OCI-LY7 (cell line): ENCODE measurements at regions not wholly inside any gene's neighbourhood (a gene's known extent, or its start where the extent isn't known, plus 50 kb on each side); places are given as distances from the start of the nearest gene placed in this dataset.

Experiments
- BruUV-seq: library from RNA; stranded (reverse); fragments of 400-500 nt; replicated peaks from 2 replicates; lab custom pipeline; 2021; lab: Mats Ljungman, UMichigan
- CTCF ChIA-PET: fragments of 300-600 bp; sonication (Branson Sonifier 250); formaldehyde crosslinking; loops from one replicate; lab custom pipeline; 2022; ENCODE audit warnings: antibody characterized with exemption; ENCODE audit not compliant: unreplicated experiment; lab: Charles Lee
- POLR2A ChIA-PET: fragments of 300-600 bp; sonication (Branson Sonifier 250); formaldehyde crosslinking; loops from one replicate; lab custom pipeline; 2022; ENCODE audit warnings: antibody characterized with exemption; lab: Charles Lee
- DNase-seq: peaks from one replicate; pipeline ENCODE4 v3.0.0-alpha.2; 2015; ENCODE audit warnings: low spot score
- H2AFZ ChIP-seq: fragments of 200-600 bp; sonication (generic), shearing (Covaris generic); 2 replicates; pipeline ENCODE4 v1.6.1; 2014; ENCODE audit warnings: mild to moderate bottlenecking, antibody characterized with exemption, low read length, moderate library complexity
- H3K27ac ChIP-seq: fragments of 200-600 bp; sonication (generic); 2 replicates; pipeline ENCODE4 v1.5.1; 2014; ENCODE audit warnings: mixed run types, low read depth, mild to moderate bottlenecking, moderate library complexity, low read length, inconsistent platforms; ENCODE audit not compliant: poor library complexity, severe bottlenecking
- H3K36me3 ChIP-seq: fragments of 200-600 bp; sonication (generic); 2 replicates; pipeline ENCODE4 v1.6.1; 2014; ENCODE audit warnings: mild to moderate bottlenecking, antibody characterized with exemption, low read length, moderate library complexity, mixed read lengths; ENCODE audit not compliant: insufficient read depth
- H3K4me1 ChIP-seq: fragments of 200-600 bp; sonication (generic); 2 replicates; pipeline ENCODE4 v1.5.1; 2014; ENCODE audit warnings: mild to moderate bottlenecking, low read length; ENCODE audit not compliant: insufficient read depth, poor library complexity, severe bottlenecking
- H3K4me2 ChIP-seq: fragments of 200-600 bp; sonication (generic); 2 replicates; pipeline ENCODE4 v1.6.1; 2014; ENCODE audit warnings: mild to moderate bottlenecking, low read length
- H3K4me3 ChIP-seq: fragments of 200-600 bp; sonication (generic); 2 replicates; pipeline ENCODE4 v1.5.1; 2014; ENCODE audit warnings: mild to moderate bottlenecking, low read depth, low read length; ENCODE audit not compliant: poor library complexity, severe bottlenecking
- H3K79me2 ChIP-seq: fragments of 200-600 bp; sonication (generic); 2 replicates; pipeline ENCODE4 v1.6.1; 2016; ENCODE audit warnings: low read depth, mild to moderate bottlenecking, low read length, moderate library complexity, mixed read lengths; ENCODE audit not compliant: insufficient read depth
- H3K9me2 ChIP-seq: fragments of 200-600 bp; sonication (generic); 2 replicates; pipeline ENCODE4 v1.6.1; 2016; ENCODE audit warnings: mild to moderate bottlenecking, low read length, mixed read lengths; ENCODE audit not compliant: insufficient read depth
- H3K9me3 ChIP-seq: fragments of 200-600 bp; sonication (generic); 2 replicates; pipeline ENCODE4 v1.6.1; 2014; ENCODE audit warnings: mild to moderate bottlenecking, mixed run types, low read length, mixed read lengths
- H4K20me1 ChIP-seq: fragments of 200-600 bp; sonication (generic); 2 replicates; pipeline ENCODE4 v1.6.1; 2014; ENCODE audit warnings: mild to moderate bottlenecking, antibody characterized with exemption, low read length, moderate library complexity, mixed read lengths; ENCODE audit not compliant: insufficient read depth
- CTCF ChIP-seq: fragments of 200-600 bp; sonication (generic); conservative IDR thresholded peaks from 2 replicates; pipeline ENCODE4 v1.5.1; 2014; ENCODE audit warnings: mild to moderate bottlenecking, antibody characterized with exemption, low read length, moderate library complexity, mixed read lengths
- EZH2phosphoT487 ChIP-seq: fragments of 200-600 bp; sonication (generic); IDR thresholded peaks from 2 replicates; pipeline ENCODE4 v1.6.1; 2018; ENCODE audit warnings: low read depth, borderline replicate concordance, mild to moderate bottlenecking, mixed run types, antibody characterized with exemption, low read length, moderate library complexity, mixed read lengths
- intact Hi-C: fragments of 100-400 bp; cut with micrococcal nuclease; formaldehyde crosslinking; loops from one replicate; pipeline ENCODE4 v1.10.0; 2022; ENCODE audit not compliant: unreplicated experiment

- intact Hi-C loops: no loop called here
- Histone ChIP-seq H4K20me1 (no peaks in the 10 kb centered on the region), H3K79me2 (no peaks in the 10 kb centered on the region), H3K4me2 (no peak overlapping the region), H3K9me3 (no peaks in the 10 kb centered on the region), H2AFZ (peak overlapping the region; percentile 42; the same call in 1 of the 2 replicates), H3K9me2 (no peaks in the 10 kb centered on the region), H3K36me3 (no peaks in the 10 kb centered on the region), H3K4me1 (no peaks in the 10 kb centered on the region), H3K4me3 (no peak overlapping the region), H3K27ac (no peak overlapping the region)
- ChIA-PET POLR2A (interaction anchor here (0.6 to 1.0 kb wide), 4 partner anchors 11 to 339 kb away, joined by 3 read pairs; no protein-coding TSS in a partner anchor), CTCF (no interaction called here)
- TF ChIP-seq EZH2phosphoT487 (no peak), CTCF (no peak)
- no TSS peak for BruUV-seq
- no peak for DNase-seq
Measured at GRCh38 chr3:31166249-31166885, 271.9 kb upstream of the GADL1 start.

GRCh38 chr3:31167666-31168065 is 273.2 kb upstream of the GADL1 start:
- DNase-seq: no peak
- ChIA-PET POLR2A (interaction anchor here (1.7 to 1.8 kb wide), 2 partner anchors 9 to 15 kb away, joined by 4 to 9 read pairs; no protein-coding TSS in a partner anchor), CTCF (no interaction called here)
- BruUV-seq: no TSS peak
- H3K4me3 ChIP-seq: no peak overlapping the region
- TF ChIP-seq EZH2phosphoT487: no peak
- no peak for TF ChIP-seq CTCF
- intact Hi-C loops: no loop called here
- H3K9me2 ChIP-seq: no peaks in the 10 kb centered on the region
- H3K27ac ChIP-seq: no peak overlapping the region
- H2AFZ ChIP-seq: no peak overlapping the region
- H4K20me1 ChIP-seq: no peaks in the 10 kb centered on the region
- no peaks in the 10 kb centered on the region for H3K4me1 ChIP-seq
- H3K36me3 ChIP-seq: no peaks in the 10 kb centered on the region
- H3K4me2 ChIP-seq: no peak overlapping the region
- H3K9me3 ChIP-seq: no peaks in the 10 kb centered on the region
- no peaks in the 10 kb centered on the region for H3K79me2 ChIP-seq

- H3K4me2 ChIP-seq: no peak overlapping the region
- H3K79me2 ChIP-seq: no peaks in the 10 kb centered on the region
- DNase-seq: no peak
- no peak overlapping the region for H2AFZ ChIP-seq
- no peak overlapping the region for H3K27ac ChIP-seq
- ChIA-PET CTCF (no interaction called here), POLR2A (no interaction called here)
- intact Hi-C loops: no loop called here
- peaks cover 4% of the 10 kb centered on the region for H3K4me1 ChIP-seq
- TF ChIP-seq CTCF (no peak), EZH2phosphoT487 (no peak)
- no peaks in the 10 kb centered on the region for H3K9me2 ChIP-seq
- H4K20me1 ChIP-seq: no peaks in the 10 kb centered on the region
- H3K36me3 ChIP-seq: no peaks in the 10 kb centered on the region
- H3K9me3 ChIP-seq: no peaks in the 10 kb centered on the region
- no TSS peak for BruUV-seq
- no peak overlapping the region for H3K4me3 ChIP-seq
Measured at GRCh38 chr3:31170932-31171670, 276.6 kb upstream of the GADL1 start.
